ENCODE measurements at regions not wholly inside any gene's neighbourhood (a gene's known extent, or its start where the extent isn't known, plus 50 kb on each side); places are given as distances from the start of the nearest gene placed in this dataset.

- TF ChIP-seq POLR2AphosphoS5 (IDR thresholded peaks at IDR 0.05; ENCODE audit: insufficient read depth in 1 of 2, low read depth in 1 of 2), result no peak
- TF ChIP-seq, protein P1, sequence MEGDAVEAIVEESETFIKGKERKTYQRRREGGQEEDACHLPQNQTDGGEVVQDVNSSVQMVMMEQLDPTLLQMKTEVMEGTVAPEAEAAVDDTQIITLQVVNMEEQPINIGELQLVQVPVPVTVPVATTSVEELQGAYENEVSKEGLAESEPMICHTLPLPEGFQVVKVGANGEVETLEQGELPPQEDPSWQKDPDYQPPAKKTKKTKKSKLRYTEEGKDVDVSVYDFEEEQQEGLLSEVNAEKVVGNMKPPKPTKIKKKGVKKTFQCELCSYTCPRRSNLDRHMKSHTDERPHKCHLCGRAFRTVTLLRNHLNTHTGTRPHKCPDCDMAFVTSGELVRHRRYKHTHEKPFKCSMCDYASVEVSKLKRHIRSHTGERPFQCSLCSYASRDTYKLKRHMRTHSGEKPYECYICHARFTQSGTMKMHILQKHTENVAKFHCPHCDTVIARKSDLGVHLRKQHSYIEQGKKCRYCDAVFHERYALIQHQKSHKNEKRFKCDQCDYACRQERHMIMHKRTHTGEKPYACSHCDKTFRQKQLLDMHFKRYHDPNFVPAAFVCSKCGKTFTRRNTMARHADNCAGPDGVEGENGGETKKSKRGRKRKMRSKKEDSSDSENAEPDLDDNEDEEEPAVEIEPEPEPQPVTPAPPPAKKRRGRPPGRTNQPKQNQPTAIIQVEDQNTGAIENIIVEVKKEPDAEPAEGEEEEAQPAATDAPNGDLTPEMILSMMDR (IDR thresholded peaks at IDR 0.05), result no peak
Measured at GRCh38 chr6:1516742-1517520, 92.8 kb upstream of the FOXC1 start.
